GM18520 (cell line): ENCODE measurements at regions not wholly inside any gene's neighbourhood (a gene's known extent, or its start where the extent isn't known, plus 50 kb on each side); places are given as distances from the start of the nearest gene placed in this dataset.

Source experiments
- ATAC-seq: cut with Tn5 transposase; IDR thresholded peaks from one replicate; pipeline ENCODE4 v1.9.1; 2021; ENCODE audit not compliant: unreplicated experiment

- ATAC-seq = no peak
These were observed 266.4 kb upstream of the BMP2 start for GRCh38 chr20:6501061-6501460.

- ATAC-seq = no peak
These were observed 267.9 kb upstream of the BMP2 start for GRCh38 chr20:6499566-6499965.

GRCh38 chr20:6496874-6497273 is 270.6 kb upstream of the BMP2 start:
- no peak for ATAC-seq

GRCh38 chr20:6495907-6496306 is 271.6 kb upstream of the BMP2 start:
- ATAC-seq = no peak

- no peak for ATAC-seq
These were observed 275.0 kb upstream of the BMP2 start for GRCh38 chr20:6492271-6493055.

- no peak for ATAC-seq
These were observed 276.6 kb upstream of the BMP2 start for GRCh38 chr20:6490849-6491248.

- no peak for ATAC-seq
These were observed 277.9 kb upstream of the BMP2 start for GRCh38 chr20:6489361-6490171.

- ATAC-seq = no peak
These were observed 282.1 kb upstream of the BMP2 start for GRCh38 chr20:6485351-6485750.

- ATAC-seq = no peak
These were observed 283.8 kb upstream of the BMP2 start for GRCh38 chr20:6483727-6484126.

- ATAC-seq = no peak
These were observed 285.0 kb upstream of the BMP2 start for GRCh38 chr20:6482486-6482885.

- no peak for ATAC-seq
These were observed 286.9 kb upstream of the BMP2 start for GRCh38 chr20:6480328-6481200.

GRCh38 chr20:6473197-6473596 is 294.3 kb upstream of the BMP2 start:
- ATAC-seq = no peak

GRCh38 chr20:6471871-6472270 is 295.6 kb upstream of the BMP2 start:
- ATAC-seq = no peak

GRCh38 chr20:6471110-6471647 is 296.3 kb upstream of the BMP2 start:
- no peak for ATAC-seq

- no peak for ATAC-seq
These were observed 297.8 kb upstream of the BMP2 start for GRCh38 chr20:6469695-6470094.

GRCh38 chr20:6468423-6469116 is 298.9 kb upstream of the BMP2 start:
- no peak for ATAC-seq

GRCh38 chr20:6467562-6467961 is 299.9 kb upstream of the BMP2 start:
- no peak for ATAC-seq

- ATAC-seq = no peak
These were observed 301.2 kb upstream of the BMP2 start for GRCh38 chr20:6466075-6466810.

GRCh38 chr20:6450841-6451240 is 316.6 kb upstream of the BMP2 start:
- no peak for ATAC-seq

GRCh38 chr20:6440443-6440799 is 317.6 kb upstream of the FERMT1 start:
- no peak for ATAC-seq
